ENCODE measurements at regions not wholly inside any gene's neighbourhood (a gene's known extent, or its start where the extent isn't known, plus 50 kb on each side); places are given as distances from the start of the nearest gene placed in this dataset.

- no peaks in the 10 kb centered on the region for H3K79me1 ChIP-seq (ENCODE audit: insufficient read depth, low read depth, low read length, poor library complexity, severe bottlenecking)
- H3K23me2 ChIP-seq (ENCODE audit: insufficient read length, low read depth, low read length, poor library complexity, severe bottlenecking), result no peaks in the 10 kb centered on the region
- H4K8ac ChIP-seq (replicated peaks; ENCODE audit: insufficient read length, low read depth, low read length), result no peak overlapping the region
- WGBS (ENCODE audit: extremely low coverage, insufficient read length, low lambda C conversion rate), result no CpG with 5 or more reads among the region's 1 CpG
- H3K4me3 Mint-ChIP-seq, result no peak overlapping the region
- H4K91ac ChIP-seq (ENCODE audit: insufficient read length, low read depth, low read length), result no peak overlapping the region
- H2AFZ ChIP-seq (ENCODE audit: low read length), result no peak overlapping the region
- no peak overlapping the region for H3K18ac ChIP-seq (ENCODE audit: insufficient read length, low read depth, low read length)
- no peak overlapping the region for H2BK120ac ChIP-seq (ENCODE audit: low read depth, low read length, poor library complexity, severe bottlenecking)
- H3K27me3 ChIP-seq (ENCODE audit: insufficient read depth, low read length), result no peaks in the 10 kb centered on the region
- H3K9ac ChIP-seq (ENCODE audit: extremely low read depth, insufficient read length, low read length), result no peak overlapping the region
- no peaks in the 10 kb centered on the region for H3K9me3 ChIP-seq (ENCODE audit: control insufficient read depth, low read depth, low read length)
- H3T11ph ChIP-seq (ENCODE audit: low read length), result no peak overlapping the region
- H4K20me1 ChIP-seq (ENCODE audit: control insufficient read depth, insufficient read depth, insufficient read length), result no peaks in the 10 kb centered on the region
- H2AK5ac ChIP-seq (ENCODE audit: insufficient read length, low read length), result no peak overlapping the region
- no peak overlapping the region for H3K14ac ChIP-seq (ENCODE audit: insufficient read depth, low read length)
- no peaks in the 10 kb centered on the region for H3K79me2 ChIP-seq (ENCODE audit: insufficient read depth, low read length)
- no peak overlapping the region for H2BK15ac ChIP-seq (ENCODE audit: low read depth, low read length)
- H4K5ac ChIP-seq (ENCODE audit: insufficient read length, low read depth, low read length), result no peak overlapping the region
- H3K4me1 Mint-ChIP-seq, result peaks cover 11 to 12% of the 10 kb centered on the region in 2 experiments
- DNase-seq, result no peak
- no peak overlapping the region for H2BK20ac ChIP-seq (ENCODE audit: low read depth, low read length, poor library complexity, severe bottlenecking)
- no peak overlapping the region for H2BK12ac ChIP-seq (ENCODE audit: insufficient read length, low read depth, low read length)
- no peak overlapping the region for H3K4ac ChIP-seq (ENCODE audit: low read depth, low read length)
- H3K27me3 Mint-ChIP-seq (ENCODE audit: low read depth), result no peaks in the 10 kb centered on the region
- H2BK5ac ChIP-seq (ENCODE audit: insufficient read length, low read length), result no peak overlapping the region
- no peak overlapping the region for H3K27ac Mint-ChIP-seq
- H3K9me3 Mint-ChIP-seq, result peaks cover 0 to 3% of the 10 kb centered on the region in 2 experiments; a peak in 2 of 5 replicates
- H3K4me1 ChIP-seq (ENCODE audit: insufficient read depth, low read length), result peaks cover 7% of the 10 kb centered on the region; the same call in 1 of the 2 replicates
- no peak overlapping the region for H3K56ac ChIP-seq (ENCODE audit: insufficient read length, low read depth, low read length)
- no peak overlapping the region for H3K27ac ChIP-seq (ENCODE audit: insufficient read length, low read depth, low read length)
- no peak overlapping the region for H3K23ac ChIP-seq (ENCODE audit: insufficient read length, low read depth, low read length)
- H3K36me3 Mint-ChIP-seq (ENCODE audit: insufficient read depth in 1 of 3, low read depth in 3 of 3), result no peaks in the 10 kb centered on the region
- H3K4me2 ChIP-seq (ENCODE audit: insufficient read depth, insufficient read length, low read length), result no peak overlapping the region
- no peak for TF ChIP-seq CTCF (conservative IDR thresholded peaks at IDR 0.05)
Observed at GRCh38 chr5:51273871-51274270, 109.4 kb upstream of the ISL1 start.
